ENCODE measurements at regions not wholly inside any gene's neighbourhood (a gene's known extent, or its start where the extent isn't known, plus 50 kb on each side); places are given as distances from the start of the nearest gene placed in this dataset.

DNA sequence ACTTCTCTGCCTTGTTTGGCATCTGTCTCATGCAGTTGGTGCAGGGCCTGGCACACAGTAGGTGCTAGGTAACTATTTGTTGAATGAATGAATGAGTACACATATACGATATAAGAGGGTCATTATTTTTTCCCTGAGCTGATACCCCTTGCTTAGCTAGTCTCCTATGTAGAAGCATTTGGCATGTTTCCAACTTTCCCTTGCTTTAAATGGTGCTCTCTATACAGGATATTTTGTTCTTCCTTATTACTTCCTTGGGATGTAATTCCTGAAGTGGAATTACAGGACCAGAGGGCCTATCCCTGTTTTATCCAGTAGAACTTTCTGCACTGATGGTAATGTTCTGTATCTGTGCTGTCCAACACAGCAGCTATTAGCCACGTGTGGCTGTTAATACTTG, 250.1 kb upstream of the PWP1 start:
- TF ChIP-seq POLR2A (IDR thresholded peaks at IDR 0.05): no peak
- TF ChIP-seq, protein P1, sequence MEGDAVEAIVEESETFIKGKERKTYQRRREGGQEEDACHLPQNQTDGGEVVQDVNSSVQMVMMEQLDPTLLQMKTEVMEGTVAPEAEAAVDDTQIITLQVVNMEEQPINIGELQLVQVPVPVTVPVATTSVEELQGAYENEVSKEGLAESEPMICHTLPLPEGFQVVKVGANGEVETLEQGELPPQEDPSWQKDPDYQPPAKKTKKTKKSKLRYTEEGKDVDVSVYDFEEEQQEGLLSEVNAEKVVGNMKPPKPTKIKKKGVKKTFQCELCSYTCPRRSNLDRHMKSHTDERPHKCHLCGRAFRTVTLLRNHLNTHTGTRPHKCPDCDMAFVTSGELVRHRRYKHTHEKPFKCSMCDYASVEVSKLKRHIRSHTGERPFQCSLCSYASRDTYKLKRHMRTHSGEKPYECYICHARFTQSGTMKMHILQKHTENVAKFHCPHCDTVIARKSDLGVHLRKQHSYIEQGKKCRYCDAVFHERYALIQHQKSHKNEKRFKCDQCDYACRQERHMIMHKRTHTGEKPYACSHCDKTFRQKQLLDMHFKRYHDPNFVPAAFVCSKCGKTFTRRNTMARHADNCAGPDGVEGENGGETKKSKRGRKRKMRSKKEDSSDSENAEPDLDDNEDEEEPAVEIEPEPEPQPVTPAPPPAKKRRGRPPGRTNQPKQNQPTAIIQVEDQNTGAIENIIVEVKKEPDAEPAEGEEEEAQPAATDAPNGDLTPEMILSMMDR (IDR thresholded peaks at IDR 0.05): no peak
- H3K9me3 ChIP-seq: no peaks in the 10 kb centered on the region
- intact Hi-C loops (cut with DNase I): no loop called here
- no peak for ATAC-seq
- no peak overlapping the region for H3K4me3 ChIP-seq
- DNase-seq: no peak
- no peaks in the 10 kb centered on the region for H3K36me3 ChIP-seq (replicated peaks in 1 of 2; ENCODE audit: insufficient read depth in 1 of 2, low read depth in 2 of 2)
- no peaks in the 10 kb centered on the region for H3K27me3 ChIP-seq
- H3K4me1 ChIP-seq: no peaks in the 10 kb centered on the region
- H3K27ac ChIP-seq: no peak overlapping the region
- WGBS, 2 donors: 59 to 71% methylated on average over 2 of the region's 2 CpGs

DNA sequence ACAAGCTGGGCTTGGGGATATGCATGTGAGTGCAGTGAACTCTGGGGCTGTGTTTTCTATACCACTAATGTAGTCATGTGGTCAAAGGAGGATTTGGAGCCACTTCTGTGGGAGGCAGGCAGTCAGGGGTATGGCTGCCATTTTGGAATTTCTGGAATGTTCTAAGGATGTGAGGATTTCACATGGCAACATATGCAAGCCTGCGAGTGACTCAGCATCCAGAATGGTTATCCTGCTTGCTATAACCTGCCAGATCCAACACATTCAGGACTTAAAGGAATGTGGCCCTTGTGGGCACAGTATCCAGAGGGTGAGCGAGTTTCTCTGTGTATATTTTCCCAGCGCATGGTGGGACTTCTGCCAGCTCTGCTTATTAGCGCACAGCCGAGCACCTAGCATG, 249.2 kb upstream of the PWP1 start:
- no peak for ATAC-seq
- no peaks in the 10 kb centered on the region for H3K36me3 ChIP-seq (replicated peaks in 1 of 2; ENCODE audit: insufficient read depth in 1 of 2, low read depth in 2 of 2)
- DNase-seq: no peak
- H3K27me3 ChIP-seq: no peaks in the 10 kb centered on the region
- TF ChIP-seq, protein P1 (IDR thresholded peaks at IDR 0.05): no peak
- no peak for TF ChIP-seq POLR2A (IDR thresholded peaks at IDR 0.05)
- intact Hi-C loops (cut with DNase I): no loop called here
- no peaks in the 10 kb centered on the region for H3K9me3 ChIP-seq
- no peak overlapping the region for H3K27ac ChIP-seq
- no peak overlapping the region for H3K4me3 ChIP-seq
- 76 to 80% methylated on average over 4 to 5 of the region's 5 CpGs for WGBS, 2 donors
- no peaks in the 10 kb centered on the region for H3K4me1 ChIP-seq

DNA sequence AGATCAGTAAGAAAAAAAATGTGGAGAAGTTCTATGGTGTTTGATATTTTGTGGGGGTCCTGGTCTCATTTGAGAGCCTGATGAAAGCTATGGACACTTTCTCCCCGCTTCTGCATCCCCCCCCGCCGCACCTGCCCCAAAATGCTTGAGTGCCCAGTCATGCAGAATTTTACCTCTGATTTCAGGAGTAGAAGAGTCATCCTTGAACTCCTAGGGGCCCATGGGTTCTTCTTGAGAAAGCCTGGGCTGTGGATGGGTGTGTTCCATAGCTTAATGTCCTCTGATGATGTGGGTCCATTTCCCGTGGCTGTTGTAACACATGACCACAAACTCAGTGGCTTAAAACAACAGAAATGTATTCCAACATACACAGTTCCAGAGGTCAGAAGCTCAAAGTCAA, 248.8 kb upstream of the PWP1 start:
- Histone ChIP-seq H3K4me1 (no peaks in the 10 kb centered on the region), H3K9me3 (no peaks in the 10 kb centered on the region), H3K27me3 (no peaks in the 10 kb centered on the region), H3K27ac (no peak overlapping the region), H3K4me3 (no peak overlapping the region), H3K36me3 (replicated peaks in 1 of 2; ENCODE audit: insufficient read depth in 1 of 2, low read depth in 2 of 2) (no peaks in the 10 kb centered on the region)
- WGBS, 2 donors: 80 to 89% methylated on average over 4 of the region's 4 CpGs
- ATAC-seq (no peak), DNase-seq (no peak)
- intact Hi-C loops (cut with DNase I): no loop called here
- TF ChIP-seq POLR2A (IDR thresholded peaks at IDR 0.05): no peak
- TF ChIP-seq, protein P1 (IDR thresholded peaks at IDR 0.05): no peak

DNA sequence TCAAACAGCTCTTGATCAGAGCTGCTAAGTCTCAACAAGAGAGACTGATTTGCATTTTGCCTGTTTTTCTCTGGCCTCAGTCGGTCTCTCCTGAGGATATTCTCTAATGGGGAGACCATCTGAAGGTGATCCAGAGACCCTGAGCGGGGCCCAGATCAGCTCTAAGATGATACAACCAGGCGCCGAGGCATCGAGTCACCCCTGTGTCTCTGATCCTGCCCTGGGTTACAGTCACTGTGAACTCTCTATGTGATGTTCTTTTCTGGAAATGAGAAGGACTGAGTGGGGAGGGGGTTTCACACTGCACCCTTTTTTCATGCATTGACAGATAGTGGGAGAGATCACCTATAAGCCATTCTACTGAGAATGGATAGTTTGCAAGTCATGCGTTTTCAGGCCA, 247.6 kb upstream of the PWP1 start:
- intact Hi-C loops (cut with DNase I): no loop called here
- TF ChIP-seq, protein P1 (IDR thresholded peaks at IDR 0.05): no peak
- TF ChIP-seq POLR2A (IDR thresholded peaks at IDR 0.05): no peak
- Histone ChIP-seq H3K4me1 (no peaks in the 10 kb centered on the region), H3K9me3 (no peaks in the 10 kb centered on the region), H3K27me3 (no peaks in the 10 kb centered on the region), H3K36me3 (replicated peaks in 1 of 2; ENCODE audit: insufficient read depth in 1 of 2, low read depth in 2 of 2) (no peaks in the 10 kb centered on the region), H3K4me3 (no peak overlapping the region), H3K27ac (no peak overlapping the region)
- WGBS, 2 donors: 77 to 78% methylated on average over 6 of the region's 6 CpGs
- ATAC-seq (no peak), DNase-seq (no peak)

DNA sequence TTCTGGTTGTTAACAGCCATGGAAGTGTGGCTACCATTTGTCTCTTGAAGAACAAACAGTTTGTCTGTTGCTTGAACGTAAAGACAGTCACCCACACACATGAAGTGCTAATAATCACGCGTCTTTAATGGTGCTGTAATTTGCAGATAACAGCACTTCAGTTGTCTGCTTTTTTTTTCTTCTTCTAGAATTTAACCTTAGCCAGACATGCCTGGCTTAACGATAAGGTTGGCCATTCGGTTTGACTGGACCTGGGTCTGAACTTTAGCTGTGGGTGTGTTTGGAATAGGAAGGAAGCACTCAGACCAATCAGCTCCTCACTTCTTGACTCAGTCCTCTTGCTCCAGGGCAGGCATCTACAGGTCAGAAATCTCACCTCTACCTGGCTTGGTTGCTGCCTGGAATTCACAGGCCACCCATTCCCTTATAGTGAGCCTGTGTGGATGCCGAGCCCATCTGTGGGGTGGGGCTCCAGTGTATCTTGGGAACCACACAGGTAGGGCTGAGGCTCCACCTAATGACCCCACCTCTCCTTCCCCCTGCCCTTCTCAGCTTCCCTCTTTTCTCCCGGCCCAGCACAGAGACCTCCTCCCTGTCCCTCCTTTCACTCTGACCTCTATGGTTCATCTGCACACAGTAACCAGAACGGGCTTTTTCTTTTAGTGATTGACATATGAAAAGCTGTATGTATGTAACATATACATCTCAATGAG, 246.4 kb upstream of the PWP1 start:
- no peak for DNase-seq
- Histone ChIP-seq H3K27me3 (no peaks in the 10 kb centered on the region), H3K36me3 (replicated peaks in 1 of 2; ENCODE audit: insufficient read depth in 1 of 2, low read depth in 2 of 2) (no peaks in the 10 kb centered on the region), H3K4me3 (no peak overlapping the region), H3K4me1 (no peaks in the 10 kb centered on the region), H3K9me3 (no peaks in the 10 kb centered on the region), H3K27ac (no peak overlapping the region)
- intact Hi-C loops (cut with DNase I): no loop called here
- no peak for TF ChIP-seq POLR2A (IDR thresholded peaks at IDR 0.05)
- TF ChIP-seq, protein P1 (IDR thresholded peaks at IDR 0.05): no peak
- 43 to 47% methylated on average over 8 of the region's 8 CpGs for WGBS, 2 donors
- ATAC-seq: no peak

All from body of pancreas (tissue), 4 donors.